SK-N-SH (cell line): ENCODE measurements at regions not wholly inside any gene's neighbourhood (a gene's known extent, or its start where the extent isn't known, plus 50 kb on each side); places are given as distances from the start of the nearest gene placed in this dataset.

Source experiments
- CTCF ChIA-PET: fragments of 300-600, 350-600 bp; formaldehyde crosslinking; extraction: SDS; loops from one replicate; lab custom pipeline; 2021; lab: Yijun Ruan, JAX
- POLR2A ChIA-PET: fragments of 350-600 bp; sonication (Branson Sonifier 250); formaldehyde crosslinking; extraction: SDS; loops from one replicate; lab custom pipeline; 2020; ENCODE audit warnings: antibody characterized with exemption, inconsistent platforms; lab: Yijun Ruan, JAX
- DNase-seq: peaks from one replicate; pipeline ENCODE4 v3.0.0; 2012
- H2AFZ ChIP-seq: fragments of 200-600 bp; sonication (generic); 2 replicates; pipeline ENCODE4 v1.8.1; 2016; ENCODE audit warnings: antibody characterized with exemption, mild to moderate bottlenecking, low read depth
- H3F3A ChIP-seq: fragments of 200-600 bp; sonication (generic); replicated peaks from 2 replicates; pipeline ENCODE3; 2016; ENCODE audit warnings: antibody characterized with exemption, mild to moderate bottlenecking; ENCODE audit not compliant: insufficient read depth
- H3K27ac ChIP-seq, 2 experiments: fragments of 200-500 bp in 1 of 2; fragments of 200-600 bp in 1 of 2; sonication (Bioruptor generic) in 1 of 2; sonication (generic), shearing (Covaris generic) in 1 of 2; 2 replicates each; pipeline versions ENCODE4 v1.5.1 to v1.6.1; 2014 to 2016; ENCODE audit warnings: low read depth in 2 of 2, inconsistent platforms in 1 of 2, low read length in 1 of 2, mild to moderate bottlenecking in 1 of 2, mixed read lengths in 1 of 2
- H3K27me3 ChIP-seq: fragments of 200-600 bp; sonication (generic), shearing (Covaris generic); 2 replicates; pipeline ENCODE4 v1.6.1; 2016; ENCODE audit warnings: mixed run types; ENCODE audit not compliant: insufficient read depth
- H3K36me3 ChIP-seq, 2 experiments: fragments of 200-500 bp in 1 of 2; fragments of 200-600 bp in 1 of 2; sonication (Bioruptor generic) in 1 of 2; sonication (generic) in 1 of 2; replicated peaks in 1 of 2; 2 replicates each; pipeline versions ENCODE3 to v1.5.1; 2014 to 2016; ENCODE audit warnings: low read length in 1 of 2, mild to moderate bottlenecking in 1 of 2; ENCODE audit not compliant: insufficient read depth in 2 of 2, control insufficient read depth in 1 of 2
- H3K4me1 ChIP-seq, 2 experiments: fragments of 200-500 bp in 1 of 2; fragments of 200-600 bp in 1 of 2; sonication (Bioruptor generic) in 1 of 2; sonication (generic), shearing (Covaris generic) in 1 of 2; 2 replicates each; pipeline versions ENCODE4 v1.5.1 to v1.6.1; 2014 to 2016; ENCODE audit warnings: low read depth in 1 of 2, low read length in 1 of 2, mixed run types in 1 of 2; ENCODE audit not compliant: insufficient read depth in 2 of 2, control insufficient read depth in 1 of 2
- H3K4me2 ChIP-seq: fragments of 200-600 bp; sonication (generic), shearing (Covaris generic); 2 replicates; pipeline ENCODE4 v1.6.1; 2017; ENCODE audit warnings: mixed run types
- H3K4me3 ChIP-seq, 2 experiments: fragments of 200-500 bp in 1 of 2; fragments of 200-600 bp in 1 of 2; sonication (Bioruptor generic) in 1 of 2; sonication (generic), shearing (Covaris generic) in 1 of 2; 2 replicates each; pipeline versions ENCODE4 v1.5.1 to v1.8.1; 2014 to 2016; ENCODE audit warnings: low read depth in 2 of 2, inconsistent platforms in 1 of 2, low read length in 1 of 2, mild to moderate bottlenecking in 1 of 2, mixed read lengths in 1 of 2, moderate library complexity in 1 of 2
- H3K79me2 ChIP-seq: fragments of 200-600 bp; sonication (generic); 2 replicates; pipeline ENCODE4 v1.8.1; 2017; ENCODE audit warnings: mild to moderate bottlenecking; ENCODE audit not compliant: insufficient read depth
- H3K9ac ChIP-seq: fragments of 200-600 bp; sonication (generic); 2 replicates; pipeline ENCODE4 v1.6.1; 2017; ENCODE audit warnings: mixed run types
- H3K9me2 ChIP-seq: fragments of 200-600 bp; sonication (generic); 2 replicates; pipeline ENCODE4 v1.6.1; 2017; ENCODE audit warnings: mixed run types
- H3K9me3 ChIP-seq: fragments of 200-600 bp; sonication (generic); 2 replicates; pipeline ENCODE4 v1.6.1; 2017; ENCODE audit warnings: mixed run types, mild to moderate bottlenecking, moderate library complexity
- H4K20me1 ChIP-seq: fragments of 200-600 bp; sonication (generic); 2 replicates; pipeline ENCODE4 v1.6.1; 2017; ENCODE audit warnings: mild to moderate bottlenecking, mixed run types; ENCODE audit not compliant: insufficient read depth
- ELF1 ChIP-seq: IDR thresholded peaks from 2 replicates; pipeline ENCODE4 v1.4.0; 2012
- EP300 ChIP-seq, 2 experiments: IDR thresholded peaks; 2 replicates each; pipeline versions ENCODE4 v1.4.0 to v1.6.1; 2012; ENCODE audit warnings: borderline replicate concordance in 1 of 2, low read depth in 1 of 2, low read length in 1 of 2
- FOXJ3 ChIP-seq: sonication (generic); formaldehyde crosslinking; IDR thresholded peaks from 2 replicates; pipeline ENCODE4 v1.5.1; 2020; ENCODE audit warnings: mild to moderate bottlenecking, missing genetic modification reagents
- GATA2 ChIP-seq: sonication (generic); formaldehyde crosslinking; IDR thresholded peaks from 2 replicates; pipeline ENCODE4 v1.5.0; 2020; ENCODE audit warnings: mild to moderate bottlenecking, missing genetic modification reagents
- JUND ChIP-seq: IDR thresholded peaks from 2 replicates; pipeline ENCODE4 v1.4.0; 2012
- MEF2A ChIP-seq: IDR thresholded peaks from 2 replicates; pipeline ENCODE4 v1.4.0; 2012; ENCODE audit warnings: low read depth, borderline replicate concordance
- NFIC ChIP-seq: IDR thresholded peaks from 2 replicates; pipeline ENCODE4 v1.4.0; 2012; ENCODE audit warnings: borderline replicate concordance
- POLR2AphosphoS5 ChIP-seq: IDR thresholded peaks from 2 replicates; pipeline ENCODE4 v1.6.1; 2012; ENCODE audit warnings: low read depth, low read length
- SIN3A ChIP-seq: IDR thresholded peaks from 2 replicates; pipeline ENCODE4 v1.6.1; 2012; ENCODE audit warnings: low read depth, mild to moderate bottlenecking, low read length, moderate library complexity, borderline replicate concordance
- SMC3 ChIP-seq: IDR thresholded peaks from 2 replicates; pipeline ENCODE4 v1.6.1; 2012; ENCODE audit warnings: low read depth, low read length, improper control_type of control experiment
- TAF1 ChIP-seq: IDR thresholded peaks from 2 replicates; pipeline ENCODE4 v1.6.1; 2012; ENCODE audit warnings: low read depth, mild to moderate bottlenecking, low read length, moderate library complexity, borderline replicate concordance
- TEAD4 ChIP-seq: IDR thresholded peaks from 2 replicates; pipeline ENCODE4 v1.4.0; 2012; ENCODE audit warnings: mild to moderate bottlenecking, borderline replicate concordance; ENCODE audit not compliant: insufficient read depth
- YY1 ChIP-seq: IDR thresholded peaks from 2 replicates; pipeline ENCODE4 v1.4.0; 2012; ENCODE audit warnings: low read depth, mild to moderate bottlenecking
- WGBS: methylation state at CpG from one replicate; pipeline ENCODE4 v1.1.6; 2017; ENCODE audit warnings: low lambda C conversion rate; 5-methylcytosine and 5-hydroxymethylcytosine counted together
- TF ChIP-seq, protein P1 (sequence below): fragments of 150-350 bp; IDR thresholded peaks from 2 replicates; pipeline ENCODE4 v1.6.1; 2016; ENCODE audit warnings: mild to moderate bottlenecking, low read depth, low read length
- TF ChIP-seq, protein P2 (sequence below): fragments of 200-600 bp; sonication (generic); IDR thresholded peaks from 2 replicates; pipeline ENCODE4 v1.6.1; 2017; ENCODE audit warnings: antibody characterized with exemption, mild to moderate bottlenecking, moderate library complexity
- TF ChIP-seq, protein P3 (sequence below): IDR thresholded peaks from 2 replicates; pipeline ENCODE4 v1.6.1; 2012; ENCODE audit warnings: mild to moderate bottlenecking, low read depth, low read length, moderate library complexity
- TF ChIP-seq, protein P4 (sequence below): fragments of 150-350 bp; IDR thresholded peaks from 2 replicates; pipeline ENCODE4 v1.6.1; 2017; ENCODE audit warnings: antibody characterized with exemption, low read length, low read depth, borderline replicate concordance

DNA sequence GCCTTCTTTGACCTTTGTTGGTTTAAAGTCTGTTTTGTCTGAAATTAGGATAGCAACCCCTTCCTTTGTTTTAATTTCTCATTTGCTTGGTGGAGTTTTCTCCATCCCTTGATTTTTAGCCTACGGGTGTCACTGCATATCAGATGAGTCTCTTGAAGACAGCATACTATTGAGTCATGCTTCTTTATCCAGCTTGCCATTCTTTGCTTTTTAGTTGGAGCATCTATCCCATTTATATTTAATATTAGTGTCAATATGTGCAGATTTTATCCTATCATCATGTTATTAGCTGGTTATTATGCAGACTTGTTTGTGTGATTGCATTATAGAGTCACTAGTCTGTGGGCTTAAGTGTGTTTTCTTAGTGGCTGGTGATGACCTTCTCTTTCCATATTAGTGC, 622.2 kb downstream of the MMUT start:
- Histone ChIP-seq H3K27ac (no peak overlapping the region), H4K20me1 (no peaks in the 10 kb centered on the region), H3K27me3 (no peaks in the 10 kb centered on the region), H3K9ac (no peak overlapping the region), H3K36me3 (no peaks in the 10 kb centered on the region), H3K4me3 (no peak overlapping the region), H3K9me2 (no peaks in the 10 kb centered on the region), H3K4me1 (no peaks in the 10 kb centered on the region), H3K79me2 (no peaks in the 10 kb centered on the region), H2AFZ (no peak overlapping the region), H3K4me2 (no peak overlapping the region), H3K9me3 (peaks cover 17% of the 10 kb centered on the region; the same call in 1 of the 2 replicates), H3F3A (no peaks in the 10 kb centered on the region)
- TF ChIP-seq NFIC (no peak), SMC3 (no peak), ELF1 (no peak), YY1 (no peak), TAF1 (no peak), POLR2AphosphoS5 (no peak), JUND (no peak), FOXJ3 (CRISPR knock-in tag) (no peak), EP300 (IDR thresholded peaks at IDR 0.05; ENCODE audit: borderline replicate concordance in 1 of 2, low read depth in 1 of 2, low read length in 1 of 2) (no peak), MEF2A (no peak), TEAD4 (no peak), SIN3A (no peak), GATA2 (CRISPR knock-in tag) (no peak)
- TF ChIP-seq, protein P1, sequence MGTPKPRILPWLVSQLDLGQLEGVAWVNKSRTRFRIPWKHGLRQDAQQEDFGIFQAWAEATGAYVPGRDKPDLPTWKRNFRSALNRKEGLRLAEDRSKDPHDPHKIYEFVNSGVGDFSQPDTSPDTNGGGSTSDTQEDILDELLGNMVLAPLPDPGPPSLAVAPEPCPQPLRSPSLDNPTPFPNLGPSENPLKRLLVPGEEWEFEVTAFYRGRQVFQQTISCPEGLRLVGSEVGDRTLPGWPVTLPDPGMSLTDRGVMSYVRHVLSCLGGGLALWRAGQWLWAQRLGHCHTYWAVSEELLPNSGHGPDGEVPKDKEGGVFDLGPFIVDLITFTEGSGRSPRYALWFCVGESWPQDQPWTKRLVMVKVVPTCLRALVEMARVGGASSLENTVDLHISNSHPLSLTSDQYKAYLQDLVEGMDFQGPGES, result no peak
- TF ChIP-seq, protein P2, sequence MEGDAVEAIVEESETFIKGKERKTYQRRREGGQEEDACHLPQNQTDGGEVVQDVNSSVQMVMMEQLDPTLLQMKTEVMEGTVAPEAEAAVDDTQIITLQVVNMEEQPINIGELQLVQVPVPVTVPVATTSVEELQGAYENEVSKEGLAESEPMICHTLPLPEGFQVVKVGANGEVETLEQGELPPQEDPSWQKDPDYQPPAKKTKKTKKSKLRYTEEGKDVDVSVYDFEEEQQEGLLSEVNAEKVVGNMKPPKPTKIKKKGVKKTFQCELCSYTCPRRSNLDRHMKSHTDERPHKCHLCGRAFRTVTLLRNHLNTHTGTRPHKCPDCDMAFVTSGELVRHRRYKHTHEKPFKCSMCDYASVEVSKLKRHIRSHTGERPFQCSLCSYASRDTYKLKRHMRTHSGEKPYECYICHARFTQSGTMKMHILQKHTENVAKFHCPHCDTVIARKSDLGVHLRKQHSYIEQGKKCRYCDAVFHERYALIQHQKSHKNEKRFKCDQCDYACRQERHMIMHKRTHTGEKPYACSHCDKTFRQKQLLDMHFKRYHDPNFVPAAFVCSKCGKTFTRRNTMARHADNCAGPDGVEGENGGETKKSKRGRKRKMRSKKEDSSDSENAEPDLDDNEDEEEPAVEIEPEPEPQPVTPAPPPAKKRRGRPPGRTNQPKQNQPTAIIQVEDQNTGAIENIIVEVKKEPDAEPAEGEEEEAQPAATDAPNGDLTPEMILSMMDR, result no peak
- TF ChIP-seq, protein P3, sequence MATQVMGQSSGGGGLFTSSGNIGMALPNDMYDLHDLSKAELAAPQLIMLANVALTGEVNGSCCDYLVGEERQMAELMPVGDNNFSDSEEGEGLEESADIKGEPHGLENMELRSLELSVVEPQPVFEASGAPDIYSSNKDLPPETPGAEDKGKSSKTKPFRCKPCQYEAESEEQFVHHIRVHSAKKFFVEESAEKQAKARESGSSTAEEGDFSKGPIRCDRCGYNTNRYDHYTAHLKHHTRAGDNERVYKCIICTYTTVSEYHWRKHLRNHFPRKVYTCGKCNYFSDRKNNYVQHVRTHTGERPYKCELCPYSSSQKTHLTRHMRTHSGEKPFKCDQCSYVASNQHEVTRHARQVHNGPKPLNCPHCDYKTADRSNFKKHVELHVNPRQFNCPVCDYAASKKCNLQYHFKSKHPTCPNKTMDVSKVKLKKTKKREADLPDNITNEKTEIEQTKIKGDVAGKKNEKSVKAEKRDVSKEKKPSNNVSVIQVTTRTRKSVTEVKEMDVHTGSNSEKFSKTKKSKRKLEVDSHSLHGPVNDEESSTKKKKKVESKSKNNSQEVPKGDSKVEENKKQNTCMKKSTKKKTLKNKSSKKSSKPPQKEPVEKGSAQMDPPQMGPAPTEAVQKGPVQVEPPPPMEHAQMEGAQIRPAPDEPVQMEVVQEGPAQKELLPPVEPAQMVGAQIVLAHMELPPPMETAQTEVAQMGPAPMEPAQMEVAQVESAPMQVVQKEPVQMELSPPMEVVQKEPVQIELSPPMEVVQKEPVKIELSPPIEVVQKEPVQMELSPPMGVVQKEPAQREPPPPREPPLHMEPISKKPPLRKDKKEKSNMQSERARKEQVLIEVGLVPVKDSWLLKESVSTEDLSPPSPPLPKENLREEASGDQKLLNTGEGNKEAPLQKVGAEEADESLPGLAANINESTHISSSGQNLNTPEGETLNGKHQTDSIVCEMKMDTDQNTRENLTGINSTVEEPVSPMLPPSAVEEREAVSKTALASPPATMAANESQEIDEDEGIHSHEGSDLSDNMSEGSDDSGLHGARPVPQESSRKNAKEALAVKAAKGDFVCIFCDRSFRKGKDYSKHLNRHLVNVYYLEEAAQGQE, result no peak
- TF ChIP-seq, protein P4, sequence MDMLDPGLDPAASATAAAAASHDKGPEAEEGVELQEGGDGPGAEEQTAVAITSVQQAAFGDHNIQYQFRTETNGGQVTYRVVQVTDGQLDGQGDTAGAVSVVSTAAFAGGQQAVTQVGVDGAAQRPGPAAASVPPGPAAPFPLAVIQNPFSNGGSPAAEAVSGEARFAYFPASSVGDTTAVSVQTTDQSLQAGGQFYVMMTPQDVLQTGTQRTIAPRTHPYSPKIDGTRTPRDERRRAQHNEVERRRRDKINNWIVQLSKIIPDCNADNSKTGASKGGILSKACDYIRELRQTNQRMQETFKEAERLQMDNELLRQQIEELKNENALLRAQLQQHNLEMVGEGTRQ, result no peak
- POLR2A ChIA-PET, result no interaction called here
- WGBS, result 8% methylated on average over 1 of the region's 1 CpG
- no peak for DNase-seq
- CTCF ChIA-PET, result interaction anchor here (0.8 kb wide), 1 partner anchor 16 kb away, joined by 4 read pairs; no protein-coding TSS in a partner anchor
